CD4-positive, alpha-beta T cell treated with Interleukin-4 for 1 hour (primary cell): ENCODE measurements at regions not wholly inside any gene's neighbourhood (a gene's known extent, or its start where the extent isn't known, plus 50 kb on each side); places are given as distances from the start of the nearest gene placed in this dataset.
A peak's percentile ranks its signal among the peaks of the same experiment; 100 is the strongest.

Source experiments
- DNase-seq, 2 donors: peaks; one replicate each; pipeline ENCODE4 v3.0.0-alpha.2; 2020 to 2022

GRCh38 chr14:22476887-22477286 is 112.1 kb downstream of the DAD1 start:
- DNase-seq = no peak

DNA sequence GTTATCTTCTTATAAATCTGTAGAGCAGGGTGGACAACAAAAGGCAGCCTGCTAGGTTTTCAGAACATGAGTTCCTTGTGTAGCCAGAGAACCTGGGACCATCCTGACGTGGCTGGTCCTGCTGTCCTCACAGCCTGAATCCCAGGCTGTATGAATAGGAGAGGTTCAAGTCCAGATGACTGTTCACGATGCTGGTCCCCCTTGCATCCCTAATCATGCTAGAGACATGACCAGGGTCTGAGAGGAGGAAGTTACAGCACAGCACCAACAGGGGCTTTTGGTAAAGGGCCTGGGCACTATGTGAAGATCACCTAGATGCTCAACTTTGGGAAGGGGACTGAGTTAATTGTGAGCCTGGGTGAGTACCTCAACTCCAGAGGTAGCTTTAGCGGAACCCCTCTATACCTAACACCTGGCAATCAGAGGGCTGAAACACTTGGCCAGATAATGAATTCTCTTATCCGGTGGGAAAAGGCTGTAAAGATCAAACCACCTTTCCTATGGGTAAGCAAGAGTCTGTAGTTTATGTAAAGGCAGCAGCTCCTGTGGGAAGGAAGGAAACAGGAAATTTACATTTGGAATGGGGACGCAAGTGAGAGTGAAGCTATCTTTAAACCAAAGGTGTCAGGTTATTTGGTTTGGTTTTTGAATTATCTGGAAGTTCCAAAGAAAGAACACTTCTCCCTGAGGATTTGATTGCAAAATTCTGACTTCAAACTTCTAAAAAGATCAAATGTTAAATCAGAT is 112.8 kb downstream of the DAD1 start:
- no peak for DNase-seq

DNA sequence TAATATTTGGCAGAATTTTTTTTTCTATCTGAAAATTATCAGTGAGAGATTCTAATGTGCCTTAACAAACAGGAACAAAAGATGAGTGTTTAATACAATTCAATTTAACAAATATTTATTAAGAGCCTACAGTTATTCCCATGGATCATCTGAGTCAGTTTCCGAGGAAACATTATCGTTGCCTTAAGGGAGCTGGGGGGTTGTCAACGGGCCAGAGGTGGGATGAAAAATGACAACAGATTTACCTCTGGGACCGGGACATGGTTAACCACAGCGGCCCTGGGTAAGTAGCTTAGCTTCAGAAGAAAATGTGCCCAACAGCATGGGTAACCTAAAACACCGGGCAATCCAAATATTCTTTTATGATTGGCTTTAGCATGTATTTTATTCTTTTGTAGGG is 113.6 kb downstream of the DAD1 start:
- no peak for DNase-seq

- no peak for DNase-seq
Observed at GRCh38 chr14:22474730-22475351, 114.2 kb downstream of the DAD1 start.

- peak in 1 of 2 donors; percentile 59 for DNase-seq
Observed at GRCh38 chr14:22472935-22473854, 115.8 kb downstream of the DAD1 start.

GRCh38 chr14:22472466-22472865 is 116.6 kb downstream of the DAD1 start:
- DNase-seq = no peak

DNA sequence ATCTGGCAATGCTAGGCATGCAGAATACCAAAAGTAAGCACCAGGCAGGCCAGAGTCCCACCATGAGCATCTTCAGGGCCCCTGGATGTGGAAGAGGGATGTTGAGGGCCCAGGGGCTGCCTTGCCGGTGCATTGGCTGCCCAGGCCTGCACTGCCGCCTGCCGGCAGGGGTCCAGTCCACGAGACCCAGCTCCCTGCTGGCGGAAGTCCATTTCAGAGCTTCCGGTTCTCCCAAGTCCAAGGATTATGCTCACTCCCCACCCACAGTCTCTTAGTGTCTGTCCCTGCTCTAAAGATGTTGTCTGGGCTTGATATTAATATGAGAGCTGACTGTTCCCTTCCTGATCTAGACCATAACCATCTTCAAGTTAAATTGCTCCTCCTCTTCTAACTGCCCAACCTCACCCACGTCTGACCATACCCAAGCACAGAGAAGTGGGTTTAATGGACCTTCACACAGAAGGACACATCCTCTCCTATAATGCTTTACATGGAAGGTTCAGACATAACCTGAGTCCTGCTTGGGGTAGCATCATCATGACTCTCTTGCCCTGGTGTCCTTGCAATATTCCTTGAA is 117.4 kb downstream of the DAD1 start:
- no peak for DNase-seq

- no peak for DNase-seq
Observed at GRCh38 chr14:22469538-22470303, 119.3 kb downstream of the DAD1 start.

- DNase-seq = no peak
Observed at GRCh38 chr14:22468830-22469229, 120.2 kb downstream of the DAD1 start.

GRCh38 chr14:22466491-22466890 is 122.5 kb downstream of the DAD1 start:
- DNase-seq = no peak

DNA sequence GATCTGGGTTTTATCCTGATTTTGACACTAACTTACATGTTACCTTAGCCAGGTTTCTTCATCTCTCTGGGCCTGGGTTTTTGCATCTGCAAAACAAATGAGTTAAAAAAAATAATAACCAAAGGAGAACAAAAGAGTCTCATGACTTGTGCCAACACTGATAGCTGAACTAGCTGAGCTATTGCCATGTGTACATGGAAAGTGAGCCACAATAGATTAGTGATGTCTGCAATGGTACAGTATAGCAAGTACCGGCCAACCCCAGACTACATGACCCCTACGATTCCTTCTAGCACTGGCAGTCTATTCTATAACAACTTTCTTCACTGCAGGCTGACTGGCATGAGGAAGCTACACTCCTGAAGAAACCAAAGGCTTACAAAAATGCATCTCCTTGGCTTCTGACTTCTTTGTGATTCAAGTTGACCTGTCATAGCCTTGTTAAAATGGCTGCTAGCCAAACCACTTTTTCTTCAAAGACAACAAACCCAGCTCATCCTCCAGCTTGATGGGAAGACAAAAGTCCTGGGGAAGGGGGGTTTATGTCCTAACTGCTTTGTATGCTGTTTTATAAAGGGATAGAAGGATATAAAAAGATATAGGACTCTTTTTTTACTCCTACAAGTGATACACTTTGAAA is 123.7 kb downstream of the DAD1 start:
- DNase-seq = no peak

GRCh38 chr14:22464422-22465142 is 124.4 kb downstream of the DAD1 start:
- DNase-seq = no peak

GRCh38 chr14:22463763-22464173 is 125.3 kb downstream of the DAD1 start:
- no peak for DNase-seq

- no peak for DNase-seq
Observed at GRCh38 chr14:22462923-22463322, 126.1 kb downstream of the DAD1 start.

DNA sequence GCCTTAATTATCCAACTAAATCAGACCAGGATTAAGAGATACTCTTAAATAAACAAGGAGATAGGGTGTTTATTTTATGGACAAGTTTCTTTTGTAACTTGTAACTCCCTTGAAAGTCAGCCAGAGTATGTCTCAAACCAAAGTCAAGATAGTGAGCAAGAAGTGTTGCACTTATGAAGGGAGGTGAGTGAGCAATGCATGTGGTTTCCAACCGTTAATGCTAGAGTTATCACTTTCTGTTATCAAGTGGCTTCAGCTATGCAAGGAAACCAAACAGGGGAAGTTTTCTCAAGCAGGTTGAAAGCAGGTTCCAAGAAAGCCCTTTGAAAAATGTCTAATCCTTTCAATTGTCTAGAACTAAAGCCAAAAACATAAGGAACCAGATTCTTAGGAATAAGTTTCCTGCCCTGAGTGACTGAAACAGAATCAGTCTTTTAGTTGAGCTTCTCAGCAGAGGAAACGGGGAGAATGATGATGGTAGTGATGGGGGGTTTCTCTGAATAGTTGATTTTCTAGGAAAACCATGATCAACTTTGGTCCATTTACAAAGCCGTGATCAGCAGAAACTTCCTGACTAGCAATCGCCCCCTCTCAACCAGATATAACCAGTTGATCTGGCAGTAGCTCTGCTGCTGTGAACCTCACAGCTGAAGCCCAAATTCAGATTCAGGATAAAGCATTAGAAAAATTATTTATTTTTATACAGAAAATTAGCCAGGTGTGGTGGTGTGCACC is 128.4 kb downstream of the DAD1 start:
- no peak for DNase-seq

- no peak for DNase-seq
Observed at GRCh38 chr14:22458737-22459136, 130.3 kb downstream of the DAD1 start.

GRCh38 chr14:22456998-22457594 is 131.9 kb downstream of the DAD1 start:
- DNase-seq = no peak

- no peak for DNase-seq
Observed at GRCh38 chr14:22456421-22456820, 132.6 kb downstream of the DAD1 start.

DNA sequence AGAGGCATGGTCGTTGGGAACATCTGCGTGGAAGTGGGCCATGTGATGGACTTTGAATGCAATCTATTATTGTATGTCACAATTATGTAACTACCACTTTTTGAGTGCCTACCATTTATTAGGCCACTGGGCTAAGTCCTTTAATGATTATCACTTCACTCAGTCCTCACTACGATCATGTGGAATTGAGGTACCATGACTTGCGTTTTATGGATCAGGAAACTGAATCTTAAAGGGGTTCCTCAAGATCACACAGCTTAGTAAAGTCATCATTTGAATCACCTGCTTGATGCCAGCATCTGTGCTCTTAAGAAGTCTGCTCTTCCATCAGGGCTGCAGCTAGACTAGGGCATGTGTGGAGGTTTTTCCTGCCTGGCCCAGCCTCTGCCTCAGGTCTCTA is 136.7 kb downstream of the DAD1 start:
- DNase-seq = no peak

- no peak for DNase-seq
Observed at GRCh38 chr14:22450266-22450665, 138.8 kb downstream of the DAD1 start.
